ENCODE measurements at regions not wholly inside any gene's neighbourhood (a gene's known extent, or its start where the extent isn't known, plus 50 kb on each side); places are given as distances from the start of the nearest gene placed in this dataset.

DNA sequence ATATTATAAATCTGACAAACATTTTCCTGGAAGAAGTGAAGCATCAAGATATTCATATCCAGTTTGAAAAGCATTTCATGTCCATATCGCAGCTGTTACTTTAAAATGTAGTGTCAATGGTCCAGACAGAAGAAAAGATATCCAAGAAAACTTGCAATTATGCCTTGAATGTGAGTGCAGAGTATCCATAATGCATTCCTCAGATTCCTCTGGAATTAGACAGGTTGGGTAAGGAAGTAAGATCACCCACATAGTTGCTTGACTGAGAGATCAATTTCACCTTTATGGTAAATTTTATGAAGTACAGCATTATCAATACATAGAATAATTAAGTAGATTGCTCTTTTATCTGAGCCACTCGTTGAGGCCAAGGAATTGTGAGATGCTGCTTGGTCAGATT lies 327.0 kb upstream of the SLITRK5 start:
- no peaks in the 10 kb centered on the region for H3K27me3 ChIP-seq
- H3K4me2 ChIP-seq, result no peak overlapping the region
- TF ChIP-seq EZH2phosphoT487 (IDR thresholded peaks at IDR 0.05; ENCODE audit: low read depth, severe bottlenecking, unreplicated experiment) (no peak), CTCF (IDR thresholded peaks at IDR 0.05; ENCODE audit: poor library complexity) (no peak), EZH2 (IDR thresholded peaks at IDR 0.05; ENCODE audit: borderline replicate concordance) (no peak)
- H3K9me2 ChIP-seq (replicated peaks; ENCODE audit: insufficient read depth), result no peaks in the 10 kb centered on the region
- DNase-seq (ENCODE audit: low spot score), result no peak
- no peak overlapping the region for H3K4me3 ChIP-seq
- H2AFZ ChIP-seq, result no peak overlapping the region
- no peaks in the 10 kb centered on the region for H3K4me1 ChIP-seq (ENCODE audit: insufficient read depth)
- 67% methylated on average over 2 of the region's 2 CpGs for WGBS (ENCODE audit: low lambda C conversion rate, missing lambda C conversion rate)
- no peak overlapping the region for H3K27ac ChIP-seq
- H3K79me2 ChIP-seq, result no peaks in the 10 kb centered on the region
- no peaks in the 10 kb centered on the region for H3K36me3 ChIP-seq (replicated peaks; ENCODE audit: insufficient read depth, low read depth)
- H3K9me3 ChIP-seq (ENCODE audit: low read depth), result no peaks in the 10 kb centered on the region
- H4K20me1 ChIP-seq (ENCODE audit: insufficient read depth, poor library complexity, severe bottlenecking), result no peaks in the 10 kb centered on the region

- H3K27ac ChIP-seq, result no peak overlapping the region
- 70% methylated on average over 6 of the region's 6 CpGs for WGBS (ENCODE audit: low lambda C conversion rate, missing lambda C conversion rate)
- H3K36me3 ChIP-seq (replicated peaks; ENCODE audit: insufficient read depth, low read depth), result no peaks in the 10 kb centered on the region
- H3K4me2 ChIP-seq, result no peak overlapping the region
- H3K4me3 ChIP-seq, result no peak overlapping the region
- no peak overlapping the region for H2AFZ ChIP-seq
- H3K79me2 ChIP-seq, result no peaks in the 10 kb centered on the region
- H3K27me3 ChIP-seq, result no peaks in the 10 kb centered on the region
- DNase-seq (ENCODE audit: low spot score), result no peak
- no peaks in the 10 kb centered on the region for H3K4me1 ChIP-seq (ENCODE audit: insufficient read depth)
- TF ChIP-seq EZH2 (IDR thresholded peaks at IDR 0.05; ENCODE audit: borderline replicate concordance), result no peak
- no peak for TF ChIP-seq EZH2phosphoT487 (IDR thresholded peaks at IDR 0.05; ENCODE audit: low read depth, severe bottlenecking, unreplicated experiment)
- TF ChIP-seq CTCF (IDR thresholded peaks at IDR 0.05; ENCODE audit: poor library complexity), result no peak
- no peaks in the 10 kb centered on the region for H3K9me2 ChIP-seq (replicated peaks; ENCODE audit: insufficient read depth)
- no peaks in the 10 kb centered on the region for H3K9me3 ChIP-seq (ENCODE audit: low read depth)
- H4K20me1 ChIP-seq (ENCODE audit: insufficient read depth, poor library complexity, severe bottlenecking), result no peaks in the 10 kb centered on the region
Observed at GRCh38 chr13:87355451-87355850, 315.7 kb upstream of the SLITRK5 start.

GRCh38 chr13:87356314-87356713 lies 314.9 kb upstream of the SLITRK5 start:
- DNase-seq (ENCODE audit: low spot score), result no peak
- no peaks in the 10 kb centered on the region for H4K20me1 ChIP-seq (ENCODE audit: insufficient read depth, poor library complexity, severe bottlenecking)
- H3K27ac ChIP-seq, result no peak overlapping the region
- no peaks in the 10 kb centered on the region for H3K79me2 ChIP-seq
- no peak overlapping the region for H2AFZ ChIP-seq
- H3K4me3 ChIP-seq, result no peak overlapping the region
- no peaks in the 10 kb centered on the region for H3K36me3 ChIP-seq (replicated peaks; ENCODE audit: insufficient read depth, low read depth)
- no peaks in the 10 kb centered on the region for H3K4me1 ChIP-seq (ENCODE audit: insufficient read depth)
- H3K9me3 ChIP-seq (ENCODE audit: low read depth), result no peaks in the 10 kb centered on the region
- WGBS (ENCODE audit: low lambda C conversion rate, missing lambda C conversion rate), result 86% methylated on average over 8 of the region's 8 CpGs
- TF ChIP-seq EZH2 (IDR thresholded peaks at IDR 0.05; ENCODE audit: borderline replicate concordance), result no peak
- no peak for TF ChIP-seq CTCF (IDR thresholded peaks at IDR 0.05; ENCODE audit: poor library complexity)
- no peak for TF ChIP-seq EZH2phosphoT487 (IDR thresholded peaks at IDR 0.05; ENCODE audit: low read depth, severe bottlenecking, unreplicated experiment)
- no peaks in the 10 kb centered on the region for H3K27me3 ChIP-seq
- no peaks in the 10 kb centered on the region for H3K9me2 ChIP-seq (replicated peaks; ENCODE audit: insufficient read depth)
- no peak overlapping the region for H3K4me2 ChIP-seq

GRCh38 chr13:87358319-87358718 lies 312.9 kb upstream of the SLITRK5 start:
- H3K27ac ChIP-seq, result no peak overlapping the region
- no peaks in the 10 kb centered on the region for H3K4me1 ChIP-seq (ENCODE audit: insufficient read depth)
- no peak overlapping the region for H3K4me2 ChIP-seq
- DNase-seq (ENCODE audit: low spot score), result no peak
- H3K79me2 ChIP-seq, result no peaks in the 10 kb centered on the region
- H4K20me1 ChIP-seq (ENCODE audit: insufficient read depth, poor library complexity, severe bottlenecking), result no peaks in the 10 kb centered on the region
- H3K36me3 ChIP-seq (replicated peaks; ENCODE audit: insufficient read depth, low read depth), result no peaks in the 10 kb centered on the region
- no peaks in the 10 kb centered on the region for H3K9me2 ChIP-seq (replicated peaks; ENCODE audit: insufficient read depth)
- no peaks in the 10 kb centered on the region for H3K9me3 ChIP-seq (ENCODE audit: low read depth)
- TF ChIP-seq CTCF (IDR thresholded peaks at IDR 0.05; ENCODE audit: poor library complexity), result no peak
- no peak for TF ChIP-seq EZH2phosphoT487 (IDR thresholded peaks at IDR 0.05; ENCODE audit: low read depth, severe bottlenecking, unreplicated experiment)
- no peak for TF ChIP-seq EZH2 (IDR thresholded peaks at IDR 0.05; ENCODE audit: borderline replicate concordance)
- no peak overlapping the region for H3K4me3 ChIP-seq
- no peaks in the 10 kb centered on the region for H3K27me3 ChIP-seq
- no peak overlapping the region for H2AFZ ChIP-seq

All from hepatocyte (in vitro differentiated cells).